ENCODE measurements at regions not wholly inside any gene's neighbourhood (a gene's known extent, or its start where the extent isn't known, plus 50 kb on each side); places are given as distances from the start of the nearest gene placed in this dataset.
A peak's percentile ranks its signal among the peaks of the same experiment; 100 is the strongest.
"Not testable (repeated sequence)": the region's sequence is repeated elsewhere in the genome, so short reads cannot be mapped to it uniquely, and the experiment has no call there.

DNA sequence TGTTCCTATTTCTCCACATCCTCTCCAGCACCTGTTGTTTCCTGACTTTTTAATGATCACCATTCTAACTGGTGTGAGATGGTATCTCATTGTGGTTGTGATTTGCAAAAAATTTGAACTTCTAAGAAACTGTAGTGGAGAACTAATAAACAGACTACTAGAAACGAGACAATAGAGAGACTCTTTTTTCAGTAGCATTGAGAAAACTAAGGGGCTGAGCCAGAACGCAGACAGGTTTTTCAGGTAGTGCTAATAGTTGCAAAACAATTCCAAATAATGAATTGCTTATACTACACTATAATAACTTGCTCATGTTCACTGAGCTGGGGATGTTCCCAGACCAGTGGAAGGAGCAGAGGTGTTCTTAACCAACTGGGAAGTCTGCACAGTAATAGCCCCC, 98.8 kb upstream of the DPH5 start:
- H3K4me3 ChIP-seq (ENCODE audit: low read length), result no peak overlapping the region
- H3K9me3 ChIP-seq (ENCODE audit: control insufficient read depth, low read depth, low read length), result no peaks in the 10 kb centered on the region
- no peaks in the 10 kb centered on the region for H3K36me3 ChIP-seq (ENCODE audit: control insufficient read depth, insufficient read depth, low read length)
- H3K27ac ChIP-seq (ENCODE audit: low read length), result no peak overlapping the region
- H3K4me1 ChIP-seq (ENCODE audit: control insufficient read depth, insufficient read depth, low read length), result peaks cover 5% of the 10 kb centered on the region
- no peaks in the 10 kb centered on the region for H3K27me3 ChIP-seq (ENCODE audit: control insufficient read depth, insufficient read depth, low read length)
- no peak for DNase-seq
- 75% methylated on average over 1 of the region's 2 CpGs for WGBS (ENCODE audit: insufficient coverage, low lambda C conversion rate)

DNA sequence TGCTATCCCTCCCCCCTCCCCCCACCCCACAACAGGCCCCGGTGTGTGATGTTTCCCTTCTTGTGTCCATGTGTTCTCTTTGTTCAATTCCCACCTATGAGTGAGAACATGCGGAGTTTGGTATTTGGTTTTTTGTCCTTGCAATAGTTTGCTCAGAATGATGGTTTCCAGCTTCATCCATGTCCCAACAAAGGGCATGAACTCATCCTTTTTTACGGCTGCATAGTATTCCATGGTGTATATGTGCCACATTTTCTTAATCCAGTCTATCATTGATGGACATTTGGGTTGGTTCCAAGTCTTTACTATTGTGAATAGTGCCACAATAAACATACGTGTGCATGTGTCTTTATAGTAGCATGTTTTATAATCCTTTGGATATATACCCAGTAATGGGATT, 98.3 kb upstream of the DPH5 start:
- not testable (repeated sequence) for H3K36me3 ChIP-seq (ENCODE audit: control insufficient read depth, insufficient read depth, low read length); H3K4me1 ChIP-seq (ENCODE audit: control insufficient read depth, insufficient read depth, low read length); DNase-seq; H3K9me3 ChIP-seq (ENCODE audit: control insufficient read depth, low read depth, low read length); H3K4me3 ChIP-seq (ENCODE audit: low read length); H3K27ac ChIP-seq (ENCODE audit: low read length); H3K27me3 ChIP-seq (ENCODE audit: control insufficient read depth, insufficient read depth, low read length)
- WGBS (ENCODE audit: insufficient coverage, low lambda C conversion rate), result 100% methylated on average over 1 of the region's 4 CpGs

DNA sequence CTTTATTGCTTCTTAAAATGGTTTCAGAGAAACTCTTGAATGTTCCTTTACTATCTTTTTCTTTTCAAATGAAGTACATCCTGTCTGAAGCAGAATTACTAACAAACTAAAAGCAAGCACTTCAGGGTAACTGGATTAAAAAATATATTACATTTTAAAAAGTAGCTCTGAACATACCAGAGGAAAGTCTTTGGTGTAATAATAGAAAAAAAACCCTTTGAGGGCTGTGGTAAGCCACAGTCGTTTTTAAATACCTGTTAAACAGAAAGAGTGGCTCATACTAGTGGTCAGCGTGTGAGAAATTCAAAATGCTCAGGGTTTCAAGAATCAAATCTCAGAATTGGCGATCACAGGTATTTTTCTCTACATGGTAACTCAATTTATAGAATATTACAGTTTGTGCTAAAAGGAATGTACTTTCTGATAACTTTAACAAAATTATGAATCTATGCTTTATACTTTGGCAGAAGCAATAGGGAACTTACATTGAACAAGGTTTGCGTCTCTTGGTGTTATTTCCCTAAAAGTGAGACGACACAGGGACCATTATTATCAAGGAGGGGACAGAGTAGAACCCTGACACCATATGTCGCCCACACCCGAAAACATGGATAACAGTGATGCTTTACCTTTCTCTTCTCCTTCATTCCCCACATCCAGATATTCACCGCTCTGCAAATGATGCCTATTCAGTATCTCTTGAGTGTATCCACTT, 97.0 kb upstream of the DPH5 start:
- no peaks in the 10 kb centered on the region for H3K9me3 ChIP-seq (ENCODE audit: control insufficient read depth, low read depth, low read length)
- H3K4me1 ChIP-seq (ENCODE audit: control insufficient read depth, insufficient read depth, low read length), result no peaks in the 10 kb centered on the region
- no peaks in the 10 kb centered on the region for H3K36me3 ChIP-seq (ENCODE audit: control insufficient read depth, insufficient read depth, low read length)
- H3K4me3 ChIP-seq (ENCODE audit: low read length), result no peak overlapping the region
- 77% methylated on average over 4 of the region's 8 CpGs for WGBS (ENCODE audit: insufficient coverage, low lambda C conversion rate)
- no peak overlapping the region for H3K27ac ChIP-seq (ENCODE audit: low read length)
- DNase-seq, result no peak
- no peaks in the 10 kb centered on the region for H3K27me3 ChIP-seq (ENCODE audit: control insufficient read depth, insufficient read depth, low read length)

DNA sequence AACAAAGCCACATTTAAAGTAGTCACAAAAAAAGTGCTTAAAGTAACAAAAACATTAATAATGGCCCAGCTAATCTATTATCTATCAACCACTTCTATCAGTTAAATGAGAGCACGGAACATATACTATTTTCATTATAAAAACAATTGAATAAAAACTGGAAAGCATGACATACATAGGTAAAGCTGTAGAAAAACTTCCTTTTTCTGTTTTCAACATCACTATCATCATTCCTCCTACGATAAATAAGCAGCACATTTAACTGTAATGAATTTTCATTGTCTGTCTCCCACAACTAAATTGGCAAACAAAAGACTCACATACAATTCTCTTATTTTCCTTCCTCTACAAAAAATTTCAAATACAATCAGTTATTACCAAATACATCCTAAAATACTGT, 96.4 kb upstream of the DPH5 start:
- Histone ChIP-seq H3K4me1 (ENCODE audit: control insufficient read depth, insufficient read depth, low read length) (no peaks in the 10 kb centered on the region), H3K27me3 (ENCODE audit: control insufficient read depth, insufficient read depth, low read length) (no peaks in the 10 kb centered on the region), H3K9me3 (ENCODE audit: control insufficient read depth, low read depth, low read length) (no peaks in the 10 kb centered on the region), H3K4me3 (ENCODE audit: low read length) (no peak overlapping the region), H3K36me3 (ENCODE audit: control insufficient read depth, insufficient read depth, low read length) (no peaks in the 10 kb centered on the region), H3K27ac (ENCODE audit: low read length) (no peak overlapping the region)
- 100% methylated on average over 2 of the region's 2 CpGs for WGBS (ENCODE audit: insufficient coverage, low lambda C conversion rate)
- no peak for DNase-seq

DNA sequence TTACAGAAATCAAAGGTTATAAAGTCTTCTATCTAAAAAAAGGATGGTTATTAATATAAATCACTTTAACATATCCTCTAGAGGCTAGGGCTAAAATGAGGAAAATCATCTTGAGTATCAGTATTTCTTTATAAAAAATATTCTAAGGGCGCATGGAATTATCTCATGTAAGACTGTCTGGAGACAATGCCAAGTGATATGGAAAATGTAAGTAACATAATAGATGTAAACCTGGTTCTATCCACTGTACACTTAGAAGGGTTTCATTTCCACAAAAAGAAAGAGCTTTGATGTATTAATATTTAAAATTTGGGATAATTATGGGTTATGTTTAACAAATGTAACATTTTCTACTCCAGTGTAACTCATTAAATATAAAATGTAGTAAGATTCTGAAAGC, 95.9 kb upstream of the DPH5 start:
- WGBS (ENCODE audit: insufficient coverage, low lambda C conversion rate), result 100% methylated on average over 1 of the region's 1 CpG
- Histone ChIP-seq H3K4me1 (ENCODE audit: control insufficient read depth, insufficient read depth, low read length) (no peaks in the 10 kb centered on the region), H3K4me3 (ENCODE audit: low read length) (no peak overlapping the region), H3K36me3 (ENCODE audit: control insufficient read depth, insufficient read depth, low read length) (no peaks in the 10 kb centered on the region), H3K27ac (ENCODE audit: low read length) (no peak overlapping the region), H3K9me3 (ENCODE audit: control insufficient read depth, low read depth, low read length) (no peaks in the 10 kb centered on the region), H3K27me3 (ENCODE audit: control insufficient read depth, insufficient read depth, low read length) (no peaks in the 10 kb centered on the region)
- DNase-seq, result no peak

DNA sequence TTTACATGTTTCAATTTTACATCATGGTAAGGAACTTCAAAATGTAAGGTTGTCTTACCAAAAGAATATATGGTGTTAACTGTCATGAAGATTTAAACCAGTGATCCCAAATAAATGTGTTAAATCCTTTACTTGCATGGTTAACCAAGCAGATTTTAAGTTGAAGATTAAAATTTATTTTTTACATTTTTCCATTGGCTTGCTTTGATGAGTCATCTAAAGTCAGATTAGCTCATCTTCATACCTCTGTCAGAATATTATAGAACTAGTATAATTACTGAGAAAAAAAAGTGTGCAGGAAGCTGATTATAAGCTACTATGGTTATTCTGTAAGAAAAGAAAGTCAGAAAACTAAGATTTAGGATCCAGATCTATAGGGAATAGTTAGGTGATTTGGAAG, 95.3 kb upstream of the DPH5 start:
- no peak overlapping the region for H3K4me3 ChIP-seq (ENCODE audit: low read length)
- no peaks in the 10 kb centered on the region for H3K4me1 ChIP-seq (ENCODE audit: control insufficient read depth, insufficient read depth, low read length)
- no peaks in the 10 kb centered on the region for H3K27me3 ChIP-seq (ENCODE audit: control insufficient read depth, insufficient read depth, low read length)
- no peaks in the 10 kb centered on the region for H3K36me3 ChIP-seq (ENCODE audit: control insufficient read depth, insufficient read depth, low read length)
- H3K9me3 ChIP-seq (ENCODE audit: control insufficient read depth, low read depth, low read length), result no peaks in the 10 kb centered on the region
- no peak overlapping the region for H3K27ac ChIP-seq (ENCODE audit: low read length)
- no peak for DNase-seq

DNA sequence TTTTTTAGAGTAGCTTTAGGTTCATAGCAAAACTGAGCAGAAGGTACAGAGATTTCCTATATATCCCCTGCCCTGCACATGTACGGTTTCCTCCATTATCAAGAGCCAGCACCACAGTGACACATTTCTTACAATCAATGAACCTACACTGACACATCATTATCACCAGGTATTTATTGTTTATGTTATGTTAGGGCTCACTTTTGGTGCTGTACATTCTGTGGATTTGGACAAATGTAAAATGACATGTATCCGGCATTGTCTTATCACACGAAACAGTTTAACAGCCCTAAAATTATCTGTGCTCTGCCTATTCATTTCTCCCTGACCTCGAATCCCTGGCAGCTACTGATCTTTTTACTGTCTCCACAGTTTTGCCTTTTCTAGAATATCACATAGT, 93.7 kb upstream of the DPH5 start:
- no peaks in the 10 kb centered on the region for H3K4me1 ChIP-seq (ENCODE audit: control insufficient read depth, insufficient read depth, low read length)
- no peaks in the 10 kb centered on the region for H3K27me3 ChIP-seq (ENCODE audit: control insufficient read depth, insufficient read depth, low read length)
- no peak for DNase-seq
- H3K4me3 ChIP-seq (ENCODE audit: low read length), result no peak overlapping the region
- no peaks in the 10 kb centered on the region for H3K36me3 ChIP-seq (ENCODE audit: control insufficient read depth, insufficient read depth, low read length)
- no peaks in the 10 kb centered on the region for H3K9me3 ChIP-seq (ENCODE audit: control insufficient read depth, low read depth, low read length)
- no peak overlapping the region for H3K27ac ChIP-seq (ENCODE audit: low read length)
- WGBS (ENCODE audit: insufficient coverage, low lambda C conversion rate), result 76% methylated on average over 3 of the region's 4 CpGs

DNA sequence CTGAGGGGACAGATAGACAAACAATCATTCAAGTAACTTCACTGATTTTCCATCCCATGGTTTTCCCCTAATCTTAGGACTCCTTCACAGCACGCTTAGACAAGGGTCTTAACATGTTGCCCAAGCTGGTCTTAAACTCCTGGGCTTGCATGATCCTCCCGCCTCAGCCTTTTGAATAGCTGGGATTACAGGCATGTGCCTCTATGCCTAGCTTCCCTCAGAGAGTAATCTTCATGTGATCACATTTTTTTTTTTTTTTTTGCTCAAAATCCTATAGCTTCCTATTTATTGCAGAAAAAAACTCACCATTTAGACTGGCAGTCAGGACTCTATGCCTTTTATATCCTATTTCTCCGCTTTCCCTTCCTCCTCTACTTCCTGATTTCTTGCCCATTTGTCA, 90.4 kb upstream of the DPH5 start:
- WGBS (ENCODE audit: insufficient coverage, low lambda C conversion rate), result 100% methylated on average over 1 of the region's 3 CpGs
- H3K27ac ChIP-seq (ENCODE audit: low read length), result no peak overlapping the region

DNA sequence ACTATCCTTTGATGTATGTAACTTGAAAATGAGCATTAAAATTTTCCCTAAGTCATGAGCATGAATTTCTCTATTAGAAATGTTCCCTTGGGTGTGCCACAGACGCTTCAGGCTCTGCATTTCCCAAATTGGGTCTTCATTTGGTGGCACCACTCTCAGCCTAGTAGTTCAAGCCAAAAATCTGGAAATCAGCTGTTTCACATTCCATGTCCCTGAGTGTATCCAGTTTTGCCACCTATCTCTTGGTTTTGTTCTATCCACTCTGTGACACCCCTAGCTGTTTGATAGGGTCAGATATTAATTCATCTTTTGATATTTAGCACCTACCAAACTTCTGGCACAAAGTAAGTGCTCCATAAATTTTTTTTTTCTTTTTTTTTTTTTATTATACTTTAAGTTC, 89.5 kb upstream of the DPH5 start:
- no peaks in the 10 kb centered on the region for H3K4me1 ChIP-seq (ENCODE audit: control insufficient read depth, insufficient read depth, low read length)
- no peak overlapping the region for H3K4me3 ChIP-seq (ENCODE audit: low read length)
- WGBS (ENCODE audit: insufficient coverage, low lambda C conversion rate), result no CpG with 5 or more reads among the region's 1 CpG
- H3K36me3 ChIP-seq (ENCODE audit: control insufficient read depth, insufficient read depth, low read length), result no peaks in the 10 kb centered on the region
- H3K27ac ChIP-seq (ENCODE audit: low read length), result no peak overlapping the region
- no peak for DNase-seq
- H3K9me3 ChIP-seq (ENCODE audit: control insufficient read depth, low read depth, low read length), result no peaks in the 10 kb centered on the region
- no peaks in the 10 kb centered on the region for H3K27me3 ChIP-seq (ENCODE audit: control insufficient read depth, insufficient read depth, low read length)

More for the DNA sequence above, 90.4 kb upstream of the DPH5 start:
- H3K9me3 ChIP-seq (ENCODE audit: control insufficient read depth, low read depth, low read length), result no peaks in the 10 kb centered on the region
- no peaks in the 10 kb centered on the region for H3K27me3 ChIP-seq (ENCODE audit: control insufficient read depth, insufficient read depth, low read length)
- H3K4me1 ChIP-seq (ENCODE audit: control insufficient read depth, insufficient read depth, low read length), result no peaks in the 10 kb centered on the region
- DNase-seq, result no peak
- H3K36me3 ChIP-seq (ENCODE audit: control insufficient read depth, insufficient read depth, low read length), result no peaks in the 10 kb centered on the region
- H3K4me3 ChIP-seq (ENCODE audit: low read length), result no peak overlapping the region

DNA sequence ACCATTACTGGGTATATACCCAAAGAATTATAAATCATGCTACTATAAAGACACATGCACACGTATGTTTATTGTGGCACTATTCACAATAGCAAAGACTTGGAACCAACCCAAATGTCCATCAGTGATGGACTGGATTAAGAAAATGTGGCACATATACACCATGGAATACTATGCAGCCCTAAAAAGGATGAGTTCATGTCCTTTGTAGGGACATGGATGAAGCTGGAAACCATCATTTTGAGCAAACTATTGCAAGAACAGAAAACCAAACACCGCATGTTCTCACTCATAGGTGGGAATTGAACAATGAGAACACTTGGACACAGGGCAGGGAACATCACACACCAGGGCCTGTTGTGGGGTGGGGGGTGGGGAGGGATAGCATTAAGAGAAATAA, 88.5 kb upstream of the DPH5 start:
- not testable (repeated sequence) for H3K4me1 ChIP-seq (ENCODE audit: control insufficient read depth, insufficient read depth, low read length); H3K4me3 ChIP-seq (ENCODE audit: low read length); DNase-seq; H3K27me3 ChIP-seq (ENCODE audit: control insufficient read depth, insufficient read depth, low read length); H3K27ac ChIP-seq (ENCODE audit: low read length); H3K36me3 ChIP-seq (ENCODE audit: control insufficient read depth, insufficient read depth, low read length); H3K9me3 ChIP-seq (ENCODE audit: control insufficient read depth, low read depth, low read length)
- WGBS (ENCODE audit: insufficient coverage, low lambda C conversion rate), result no CpG with 5 or more reads among the region's 2 CpGs

DNA sequence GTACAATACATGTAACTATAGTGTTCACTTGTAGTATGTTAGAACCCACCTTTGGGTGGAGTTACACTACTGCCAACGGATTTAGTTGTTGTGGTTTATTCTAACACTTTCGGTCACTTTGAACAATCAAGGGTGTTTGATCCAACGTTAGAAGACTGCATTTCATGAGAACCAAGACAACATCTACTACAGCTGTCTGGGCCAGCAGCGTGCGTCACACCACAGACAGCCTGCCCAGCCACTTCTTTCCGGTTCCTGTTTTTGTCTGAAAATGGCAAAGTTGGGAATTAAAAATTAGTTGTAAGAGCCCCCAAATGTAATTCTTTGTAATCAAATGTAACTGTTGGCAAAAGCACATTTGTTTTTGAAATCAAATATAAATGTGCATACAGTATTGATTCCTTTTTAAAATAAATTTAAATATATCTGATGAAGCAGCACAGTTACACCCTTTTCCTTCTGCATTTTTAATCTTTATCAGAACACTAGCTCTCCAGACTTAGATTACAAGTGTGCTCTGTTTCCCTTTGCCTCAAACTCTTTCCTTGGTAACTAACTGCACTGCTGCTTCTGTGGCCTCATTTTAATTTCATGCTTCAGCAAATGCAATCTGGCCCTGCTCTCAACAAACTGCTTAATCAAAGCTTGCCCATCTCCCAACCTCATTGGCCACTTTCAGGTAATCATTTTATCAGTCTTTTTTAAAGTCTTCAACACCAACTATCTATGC, 86.6 kb upstream of the DPH5 start:
- Histone ChIP-seq H3K27ac (ENCODE audit: low read length) (no peak overlapping the region), H3K9me3 (ENCODE audit: control insufficient read depth, low read depth, low read length) (no peaks in the 10 kb centered on the region), H3K27me3 (ENCODE audit: control insufficient read depth, insufficient read depth, low read length) (no peaks in the 10 kb centered on the region), H3K4me3 (ENCODE audit: low read length) (no peak overlapping the region), H3K36me3 (ENCODE audit: control insufficient read depth, insufficient read depth, low read length) (no peaks in the 10 kb centered on the region), H3K4me1 (ENCODE audit: control insufficient read depth, insufficient read depth, low read length) (no peaks in the 10 kb centered on the region)
- WGBS (ENCODE audit: insufficient coverage, low lambda C conversion rate), result no CpG with 5 or more reads among the region's 6 CpGs
- peak; percentile 12 to 37 for DNase-seq

All from large intestine (tissue), 3 donors.